Neutrophil (primary cell): ENCODE measurements at regions not wholly inside any gene's neighbourhood (a gene's known extent, or its start where the extent isn't known, plus 50 kb on each side); places are given as distances from the start of the nearest gene placed in this dataset.

Experiments used
- H3K27ac ChIP-seq: fragments of 200-600 bp; sonication (generic); 2 replicates; pipeline ENCODE4 v1.5.1; 2016; ENCODE audit warnings: mild to moderate bottlenecking, moderate library complexity
- H3K27me3 ChIP-seq: fragments of 200-600 bp; sonication (generic); 2 replicates; pipeline ENCODE4 v1.6.0; 2016; ENCODE audit warnings: mild to moderate bottlenecking
- H3K36me3 ChIP-seq: fragments of 200-600 bp; sonication (generic); 2 replicates; pipeline ENCODE4 v1.5.1; 2017
- H3K4me1 ChIP-seq, 2 experiments: fragments of 200-600 bp in 1 of 2; sonication (generic) in 1 of 2; 1 replicate in 1 of 2; 2 replicates in 1 of 2; pipeline versions ENCODE4 v1.5.1 to v1.6.1; 2013 to 2016; ENCODE audit warnings: low read depth in 1 of 2, low read length in 1 of 2, mild to moderate bottlenecking in 1 of 2, moderate library complexity in 1 of 2; ENCODE audit not compliant: control insufficient read depth in 1 of 2, insufficient read depth in 1 of 2
- H3K4me3 ChIP-seq, 2 experiments: fragments of 200-600 bp in 1 of 2; sonication (generic) in 1 of 2; 1 replicate in 1 of 2; 2 replicates in 1 of 2; pipeline ENCODE4 v1.5.1; 2013 to 2016; ENCODE audit warnings: low read depth in 1 of 2, low read length in 1 of 2, mild to moderate bottlenecking in 1 of 2, moderate library complexity in 1 of 2
- H3K9me3 ChIP-seq: fragments of 200-600 bp; sonication (generic); 2 replicates; pipeline ENCODE4 v1.5.1; 2016
- CTCF ChIP-seq: fragments of 200-600 bp; sonication (generic); IDR thresholded peaks from 2 replicates; pipeline ENCODE4 v1.5.1; 2016; ENCODE audit warnings: antibody characterized with exemption

GRCh38 chr18:10317864-10318690, 136.4 kb upstream of the APCDD1 start:
- Histone ChIP-seq H3K9me3 (no peaks in the 10 kb centered on the region), H3K4me1 (peaks cover 20% of the 10 kb centered on the region in 2 experiments), H3K27me3 (no peaks in the 10 kb centered on the region), H3K36me3 (no peaks in the 10 kb centered on the region), H3K4me3 (no peak overlapping the region), H3K27ac (no peak overlapping the region)
- no peak for TF ChIP-seq CTCF

GRCh38 chr18:10318691-10318970, 135.8 kb upstream of the APCDD1 start:
- H3K9me3 ChIP-seq = no peaks in the 10 kb centered on the region
- no peak overlapping the region for H3K4me3 ChIP-seq
- TF ChIP-seq CTCF = no peak
- H3K36me3 ChIP-seq = no peaks in the 10 kb centered on the region
- no peak overlapping the region for H3K27ac ChIP-seq
- H3K27me3 ChIP-seq = no peaks in the 10 kb centered on the region
- peaks cover 20% of the 10 kb centered on the region in 2 experiments for H3K4me1 ChIP-seq

GRCh38 chr18:10319026-10319425, 135.4 kb upstream of the APCDD1 start:
- H3K9me3 ChIP-seq = no peaks in the 10 kb centered on the region
- H3K36me3 ChIP-seq = no peaks in the 10 kb centered on the region
- no peaks in the 10 kb centered on the region for H3K27me3 ChIP-seq
- TF ChIP-seq CTCF = no peak
- peaks cover 20% of the 10 kb centered on the region in 2 experiments for H3K4me1 ChIP-seq
- H3K27ac ChIP-seq = no peak overlapping the region
- H3K4me3 ChIP-seq = no peak overlapping the region

GRCh38 chr18:10319914-10320600, 134.4 kb upstream of the APCDD1 start:
- no peaks in the 10 kb centered on the region for H3K9me3 ChIP-seq
- no peak overlapping the region for H3K27ac ChIP-seq
- H3K4me1 ChIP-seq = peaks cover 11 to 12% of the 10 kb centered on the region in 2 experiments
- no peaks in the 10 kb centered on the region for H3K27me3 ChIP-seq
- H3K4me3 ChIP-seq = no peak overlapping the region
- TF ChIP-seq CTCF = no peak
- H3K36me3 ChIP-seq = no peaks in the 10 kb centered on the region

GRCh38 chr18:10320791-10321190, 133.6 kb upstream of the APCDD1 start:
- Histone ChIP-seq H3K4me1 (peaks cover 4% of the 10 kb centered on the region in 2 experiments), H3K9me3 (no peaks in the 10 kb centered on the region), H3K36me3 (no peaks in the 10 kb centered on the region), H3K27me3 (no peaks in the 10 kb centered on the region), H3K4me3 (no peak overlapping the region), H3K27ac (no peak overlapping the region)
- TF ChIP-seq CTCF = no peak
